ENCODE measurements at regions not wholly inside any gene's neighbourhood (a gene's known extent, or its start where the extent isn't known, plus 50 kb on each side); places are given as distances from the start of the nearest gene placed in this dataset.

DNA sequence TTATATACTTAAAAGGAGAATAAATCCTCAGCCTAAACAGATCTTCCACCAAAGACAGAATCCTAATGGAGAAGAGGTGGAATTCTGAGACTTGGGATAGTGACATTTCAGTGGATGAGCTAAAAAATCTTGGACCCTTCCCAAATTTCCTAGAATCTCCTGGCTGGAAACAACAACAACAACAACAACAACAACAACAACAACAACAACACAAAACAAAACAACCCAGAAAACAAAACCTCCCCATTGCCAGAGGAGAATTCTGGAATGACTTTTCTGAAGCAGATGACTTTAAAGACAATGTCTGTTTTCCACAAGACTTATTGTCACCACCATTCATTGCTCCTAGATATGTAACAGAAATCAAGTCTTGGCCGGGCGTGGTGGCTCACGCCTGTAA lies 322.1 kb downstream of the ARL4A start:
- TF ChIP-seq L3MBTL2 (conservative IDR thresholded peaks at IDR 0.05): no peak
- TF ChIP-seq TARDBP (IDR thresholded peaks at IDR 0.05): no peak
- TF ChIP-seq FOXM1 (IDR thresholded peaks at IDR 0.05; ENCODE audit: borderline replicate concordance): no peak
- no peak for TF ChIP-seq ELF4 (IDR thresholded peaks at IDR 0.05)
- TF ChIP-seq CTBP1 (IDR thresholded peaks at IDR 0.05; ENCODE audit: borderline replicate concordance): no peak
- no peak for TF ChIP-seq LEF1 (IDR thresholded peaks at IDR 0.05; ENCODE audit: borderline replicate concordance)
- TF ChIP-seq HDGF (IDR thresholded peaks at IDR 0.05; ENCODE audit: borderline replicate concordance): no peak
- ChIA-PET CTCF (no interaction called here), POLR2A (no interaction called here)
- no peak for DNase-seq (ENCODE audit: extremely low spot score)

- CTCF ChIA-PET: no interaction called here
- TF ChIP-seq LEF1 (IDR thresholded peaks at IDR 0.05; ENCODE audit: borderline replicate concordance) (no peak), NFRKB (IDR thresholded peaks at IDR 0.05) (no peak), SP1 (IDR thresholded peaks at IDR 0.05) (no peak), FOXM1 (IDR thresholded peaks at IDR 0.05; ENCODE audit: borderline replicate concordance) (no peak), ZNF384 (IDR thresholded peaks at IDR 0.05) (no peak), TARDBP (IDR thresholded peaks at IDR 0.05) (no peak), ARNT (IDR thresholded peaks at IDR 0.05) (no peak), BHLHE40 (IDR thresholded peaks at IDR 0.05; ENCODE audit: borderline replicate concordance) (no peak), FOXA1 (IDR thresholded peaks at IDR 0.05) (no peak), ELF4 (IDR thresholded peaks at IDR 0.05) (no peak), CTBP1 (IDR thresholded peaks at IDR 0.05; ENCODE audit: borderline replicate concordance) (no peak), HDGF (IDR thresholded peaks at IDR 0.05; ENCODE audit: borderline replicate concordance) (no peak), FOXK2 (IDR thresholded peaks at IDR 0.05) (no peak), SUZ12 (IDR thresholded peaks at IDR 0.05) (no peak), L3MBTL2 (conservative IDR thresholded peaks at IDR 0.05) (no peak)
- TF ChIP-seq, protein P1, sequence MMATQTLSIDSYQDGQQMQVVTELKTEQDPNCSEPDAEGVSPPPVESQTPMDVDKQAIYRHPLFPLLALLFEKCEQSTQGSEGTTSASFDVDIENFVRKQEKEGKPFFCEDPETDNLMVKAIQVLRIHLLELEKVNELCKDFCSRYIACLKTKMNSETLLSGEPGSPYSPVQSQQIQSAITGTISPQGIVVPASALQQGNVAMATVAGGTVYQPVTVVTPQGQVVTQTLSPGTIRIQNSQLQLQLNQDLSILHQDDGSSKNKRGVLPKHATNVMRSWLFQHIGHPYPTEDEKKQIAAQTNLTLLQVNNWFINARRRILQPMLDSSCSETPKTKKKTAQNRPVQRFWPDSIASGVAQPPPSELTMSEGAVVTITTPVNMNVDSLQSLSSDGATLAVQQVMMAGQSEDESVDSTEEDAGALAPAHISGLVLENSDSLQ (IDR thresholded peaks at IDR 0.05): no peak
- no peak for DNase-seq (ENCODE audit: extremely low spot score)
- POLR2A ChIA-PET: interaction anchor here (0.6 kb wide), 1 partner anchor 35 kb away, joined by 3 read pairs; no protein-coding TSS in a partner anchor
Observed at GRCh38 chr7:13014011-13014410, 326.6 kb downstream of the ARL4A start.

DNA sequence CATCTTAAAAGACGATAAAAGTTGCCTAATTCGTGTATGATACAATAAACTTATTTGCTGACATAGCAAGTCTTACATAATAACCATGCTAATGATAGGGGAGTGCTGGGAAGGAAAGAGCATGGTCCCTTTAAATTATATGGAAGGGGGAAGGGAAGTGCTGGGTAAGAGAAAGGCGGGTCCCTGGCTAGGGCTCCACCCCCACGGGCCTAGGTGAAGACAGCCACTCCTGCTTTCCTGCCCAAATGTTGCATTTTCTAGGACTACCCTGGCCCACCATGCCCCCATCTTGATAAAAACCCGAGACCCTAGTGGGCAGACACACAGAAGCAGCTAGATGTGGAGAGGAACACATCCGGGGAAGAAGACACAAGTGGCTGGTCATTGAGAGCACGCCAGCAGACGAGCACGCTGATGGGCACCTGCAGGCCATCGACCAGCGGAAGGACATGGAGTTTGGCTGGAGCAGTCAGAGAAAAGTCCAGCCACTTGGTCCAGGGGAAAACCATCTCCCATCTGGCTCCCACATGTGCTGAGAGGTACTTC lies 328.7 kb downstream of the ARL4A start:
- no peak for DNase-seq (ENCODE audit: extremely low spot score)
- ChIA-PET CTCF (interaction anchor here (0.6 kb wide), 1 partner anchor 464 kb away, joined by 3 read pairs; no protein-coding TSS in a partner anchor), POLR2A (no interaction called here)
- no peak for TF ChIP-seq ZNF384 (IDR thresholded peaks at IDR 0.05)
- no peak for TF ChIP-seq TARDBP (IDR thresholded peaks at IDR 0.05)
- TF ChIP-seq ARNT (IDR thresholded peaks at IDR 0.05): no peak
- no peak for TF ChIP-seq FOXA1 (IDR thresholded peaks at IDR 0.05)
- no peak for TF ChIP-seq LEF1 (IDR thresholded peaks at IDR 0.05; ENCODE audit: borderline replicate concordance)
- TF ChIP-seq SUZ12 (IDR thresholded peaks at IDR 0.05): no peak
- TF ChIP-seq BHLHE40 (IDR thresholded peaks at IDR 0.05; ENCODE audit: borderline replicate concordance): no peak
- no peak for TF ChIP-seq CTBP1 (IDR thresholded peaks at IDR 0.05; ENCODE audit: borderline replicate concordance)
- no peak for TF ChIP-seq L3MBTL2 (conservative IDR thresholded peaks at IDR 0.05)
- no peak for TF ChIP-seq FOXK2 (IDR thresholded peaks at IDR 0.05)
- TF ChIP-seq FOXM1 (IDR thresholded peaks at IDR 0.05; ENCODE audit: borderline replicate concordance): no peak
- TF ChIP-seq, protein P1 (IDR thresholded peaks at IDR 0.05): no peak
- no peak for TF ChIP-seq HDGF (IDR thresholded peaks at IDR 0.05; ENCODE audit: borderline replicate concordance)
- no peak for TF ChIP-seq NFRKB (IDR thresholded peaks at IDR 0.05)

- ChIA-PET POLR2A (interaction anchor here (0.5 kb wide), 1 partner anchor 551 kb away, joined by 3 read pairs; no protein-coding TSS in a partner anchor), CTCF (interaction anchor here (0.6 kb wide), 1 partner anchor 465 kb away, joined by 3 read pairs; no protein-coding TSS in a partner anchor)
- no peak for DNase-seq (ENCODE audit: extremely low spot score)
- no peak for TF ChIP-seq LEF1 (IDR thresholded peaks at IDR 0.05; ENCODE audit: borderline replicate concordance)
Observed at GRCh38 chr7:13016592-13017332, 329.3 kb downstream of the ARL4A start.

DNA sequence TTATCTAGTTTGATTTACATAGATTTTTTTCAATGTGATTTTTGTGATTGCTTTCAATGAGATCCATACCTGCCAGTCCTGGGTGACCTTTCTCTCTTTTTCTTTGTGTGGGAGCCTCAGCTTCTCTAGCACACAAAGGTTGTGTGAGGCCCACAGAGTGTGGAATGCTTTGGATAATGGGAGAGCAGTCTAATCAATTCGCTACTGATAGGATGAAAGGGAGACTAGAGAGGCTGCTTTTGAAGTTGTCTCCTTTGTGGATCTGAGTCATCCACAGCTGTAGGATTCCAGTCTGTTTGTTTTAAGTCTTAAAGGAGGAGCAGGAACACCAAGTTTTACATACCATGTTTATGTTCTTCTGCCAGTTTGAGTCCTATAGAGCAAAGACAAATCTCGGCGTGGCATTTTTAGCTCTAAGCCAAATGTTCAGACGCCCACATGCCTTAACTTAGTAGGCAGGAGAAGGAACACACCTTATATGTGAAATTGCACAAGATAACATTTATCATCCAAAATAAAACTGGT lies 330.0 kb downstream of the ARL4A start:
- POLR2A ChIA-PET: interaction anchor here (0.5 kb wide), 1 partner anchor 552 kb away, joined by 3 read pairs; no protein-coding TSS in a partner anchor
- CTCF ChIA-PET: no interaction called here
- TF ChIP-seq L3MBTL2 (conservative IDR thresholded peaks at IDR 0.05) (no peak), ZNF384 (IDR thresholded peaks at IDR 0.05) (no peak), FOXK2 (IDR thresholded peaks at IDR 0.05) (no peak), HDGF (IDR thresholded peaks at IDR 0.05; ENCODE audit: borderline replicate concordance) (no peak), BHLHE40 (IDR thresholded peaks at IDR 0.05; ENCODE audit: borderline replicate concordance) (no peak), TARDBP (IDR thresholded peaks at IDR 0.05) (no peak), ELF4 (IDR thresholded peaks at IDR 0.05) (no peak), FOXM1 (IDR thresholded peaks at IDR 0.05; ENCODE audit: borderline replicate concordance) (no peak), SP1 (IDR thresholded peaks at IDR 0.05) (no peak), FOXA1 (IDR thresholded peaks at IDR 0.05) (no peak), SUZ12 (IDR thresholded peaks at IDR 0.05) (no peak), CTBP1 (IDR thresholded peaks at IDR 0.05; ENCODE audit: borderline replicate concordance) (no peak), NFRKB (IDR thresholded peaks at IDR 0.05) (no peak), ARNT (IDR thresholded peaks at IDR 0.05) (no peak), LEF1 (IDR thresholded peaks at IDR 0.05; ENCODE audit: borderline replicate concordance) (no peak)
- TF ChIP-seq, protein P1 (IDR thresholded peaks at IDR 0.05): no peak
- no peak for DNase-seq (ENCODE audit: extremely low spot score)

All from HEK293T (cell line).